HG03460 (cell line): ENCODE measurements at regions not wholly inside any gene's neighbourhood (a gene's known extent, or its start where the extent isn't known, plus 50 kb on each side); places are given as distances from the start of the nearest gene placed in this dataset.
"Not testable (repeated sequence)": the region's sequence is repeated elsewhere in the genome, so short reads cannot be mapped to it uniquely, and the experiment has no call there.

Experiments used
- ATAC-seq: cut with Tn5 transposase; IDR thresholded peaks from one replicate; pipeline ENCODE4 v1.9.1; 2021; ENCODE audit not compliant: unreplicated experiment

DNA sequence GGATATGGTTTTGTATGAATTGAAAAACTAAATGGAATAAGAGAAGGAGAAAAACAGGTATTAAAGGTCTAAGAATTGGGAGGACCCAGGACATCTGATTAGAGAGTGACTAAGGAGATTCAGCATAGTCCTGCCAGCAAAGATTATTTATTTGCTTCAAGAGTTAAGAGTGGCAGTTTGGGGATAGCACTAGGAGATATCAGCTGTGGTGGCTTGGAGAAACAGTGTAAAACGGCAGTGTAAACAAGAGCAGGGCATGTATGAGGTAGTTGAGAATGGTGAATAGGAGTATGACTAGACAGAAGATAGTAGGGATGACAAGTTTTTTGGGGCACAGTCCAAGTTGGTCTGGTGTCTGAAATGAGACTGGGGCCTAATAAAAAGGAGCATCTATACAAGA lies 730.3 kb downstream of the TRHDE start:
- ATAC-seq, result not testable (repeated sequence)

DNA sequence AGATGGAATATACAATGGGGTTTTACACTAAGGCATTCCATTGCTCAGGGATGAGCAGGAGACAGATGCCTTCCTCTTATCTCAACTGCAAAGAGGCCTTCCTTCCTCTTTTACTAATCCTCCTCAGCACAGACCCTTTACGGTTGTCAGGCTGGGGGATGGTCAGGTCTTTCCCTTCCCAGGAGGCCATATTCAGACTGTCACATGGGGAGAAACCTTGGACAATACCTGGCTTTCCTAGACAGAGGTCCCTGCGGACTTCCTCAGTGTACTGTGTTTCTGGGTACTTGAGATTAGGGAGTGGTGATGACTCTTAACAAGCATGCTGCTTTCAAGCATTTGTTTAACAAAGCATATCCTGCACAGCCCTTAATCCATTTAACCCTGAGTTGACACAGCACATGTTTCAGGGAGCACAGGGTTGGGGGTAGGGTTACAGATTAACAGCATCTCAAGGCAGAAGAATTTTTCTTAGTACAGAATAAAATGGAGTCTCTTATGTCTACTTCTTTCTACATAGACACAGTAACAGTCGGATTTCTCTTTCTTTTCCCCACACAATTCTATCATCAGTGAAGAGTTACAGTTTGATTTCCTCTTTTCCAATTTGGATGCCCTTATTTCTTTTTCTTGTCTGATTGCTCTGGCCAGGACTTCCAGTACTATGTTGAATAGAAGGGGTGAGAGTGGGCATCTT lies 737.1 kb downstream of the TRHDE start:
- not testable (repeated sequence) for ATAC-seq

DNA sequence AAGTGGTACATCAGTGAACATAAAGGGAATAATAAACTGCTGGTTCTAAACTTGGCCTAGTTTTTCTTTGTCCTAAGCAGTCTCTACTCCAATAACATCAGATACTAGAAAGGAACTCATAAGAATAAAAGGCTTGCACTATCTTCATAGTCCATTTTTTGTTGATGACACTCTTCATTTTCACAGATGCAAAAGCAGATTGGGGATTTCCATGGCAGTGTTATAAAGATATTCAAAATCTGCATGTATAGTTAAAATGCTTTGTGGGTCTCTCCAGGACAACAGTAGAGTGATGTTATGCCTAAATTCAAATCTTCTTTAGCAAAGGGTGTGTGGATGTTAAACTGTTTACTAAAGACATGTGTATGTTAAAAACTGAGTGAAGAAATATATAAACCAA lies 745.8 kb downstream of the TRHDE start:
- ATAC-seq, result no peak

DNA sequence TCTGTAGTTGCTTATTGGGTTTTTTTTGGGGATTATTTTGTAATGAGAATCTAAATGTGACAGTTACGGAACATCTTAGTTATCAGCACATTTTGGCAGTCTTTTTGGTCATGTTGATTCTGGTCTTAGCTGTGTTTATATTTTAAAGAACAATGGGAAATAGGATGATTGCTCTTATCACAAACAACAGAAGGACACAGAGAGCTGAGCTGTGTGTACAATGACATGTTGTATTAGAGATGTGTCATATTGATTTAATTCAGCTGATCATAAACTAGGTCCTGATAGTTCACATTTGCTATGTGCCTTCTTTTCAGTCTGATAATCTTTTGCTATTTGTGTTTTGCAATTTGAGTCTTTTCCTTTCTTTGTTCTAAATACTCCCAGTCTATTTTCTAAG lies 781.7 kb downstream of the TRHDE start:
- no peak for ATAC-seq

DNA sequence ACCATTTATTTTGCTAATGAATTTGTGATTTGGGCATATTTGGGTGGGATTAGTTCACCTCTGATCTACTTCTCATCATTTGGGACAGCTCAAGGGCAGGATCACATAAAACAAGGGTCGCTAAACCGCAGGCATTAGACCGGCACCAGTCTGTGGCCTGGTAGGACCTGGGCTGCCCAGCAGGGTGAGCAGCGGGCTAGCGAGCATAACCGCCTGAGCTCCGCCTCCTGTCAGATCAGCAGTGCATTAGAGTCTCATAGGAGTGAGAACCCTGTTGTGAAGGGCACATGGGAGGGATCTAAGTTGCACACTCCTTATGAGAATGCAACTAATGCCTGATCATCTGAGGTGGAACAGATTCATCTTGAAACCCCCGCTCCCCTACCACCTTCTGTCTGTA lies 785.3 kb downstream of the TRHDE start:
- no peak for ATAC-seq

DNA sequence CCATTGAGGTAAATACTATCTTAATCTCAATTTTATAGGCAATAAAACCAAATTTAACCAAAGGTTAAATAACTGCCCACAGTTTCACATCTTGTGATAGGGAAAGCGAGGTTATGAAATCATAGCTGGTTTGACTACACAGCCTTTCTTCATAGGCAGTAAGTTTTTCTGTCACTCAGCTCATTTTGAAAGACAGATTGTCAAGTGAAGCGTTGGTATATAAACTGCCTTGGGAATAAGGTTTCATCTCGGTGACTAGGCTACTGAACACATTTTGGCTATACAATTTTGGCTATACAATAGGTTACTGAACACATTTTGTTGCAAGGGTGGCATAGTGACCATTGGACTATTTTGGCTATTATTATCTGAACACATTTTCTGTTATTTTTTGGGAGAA lies 793.7 kb downstream of the TRHDE start:
- no peak for ATAC-seq

DNA sequence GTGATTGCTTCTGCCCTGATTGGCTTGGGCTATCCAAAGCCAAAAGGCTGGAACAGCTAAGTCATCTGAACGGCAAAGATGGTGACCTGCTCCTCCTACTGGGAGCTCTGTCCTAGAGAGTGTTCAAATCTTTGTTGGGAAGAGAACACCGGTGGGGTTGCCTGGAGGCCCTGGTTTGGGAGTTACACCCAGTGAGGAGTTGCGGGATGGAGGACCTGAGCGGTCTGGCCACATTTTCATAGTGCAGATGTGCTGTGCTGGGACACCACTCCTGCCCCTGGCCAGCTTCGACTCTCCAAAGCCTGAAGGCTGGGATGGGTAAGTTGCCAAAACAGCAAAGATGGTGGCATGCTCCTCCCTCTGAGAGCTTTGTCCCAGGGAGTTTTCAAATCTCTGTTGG lies 795.4 kb downstream of the TRHDE start:
- ATAC-seq, result no peak

DNA sequence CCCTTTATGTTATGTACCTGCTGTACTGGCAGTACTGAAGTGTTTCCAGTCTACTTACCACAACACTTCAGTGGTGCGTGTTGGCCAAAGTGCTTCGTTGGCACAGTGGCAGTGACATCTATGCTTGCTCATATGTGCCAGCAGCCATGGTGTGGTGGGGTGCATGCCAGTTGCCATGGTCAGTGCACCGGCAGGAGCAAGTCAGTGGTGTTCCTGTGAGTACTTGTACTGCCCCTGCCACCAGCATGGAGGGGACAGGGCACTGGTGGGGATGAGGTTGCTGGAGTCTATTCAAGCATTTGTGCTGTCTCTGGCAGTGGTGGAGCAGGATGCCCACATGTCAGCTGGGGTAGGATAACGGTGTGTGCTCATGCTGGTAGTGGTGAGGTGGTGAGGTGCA lies 800.0 kb downstream of the TRHDE start:
- no peak for ATAC-seq

DNA sequence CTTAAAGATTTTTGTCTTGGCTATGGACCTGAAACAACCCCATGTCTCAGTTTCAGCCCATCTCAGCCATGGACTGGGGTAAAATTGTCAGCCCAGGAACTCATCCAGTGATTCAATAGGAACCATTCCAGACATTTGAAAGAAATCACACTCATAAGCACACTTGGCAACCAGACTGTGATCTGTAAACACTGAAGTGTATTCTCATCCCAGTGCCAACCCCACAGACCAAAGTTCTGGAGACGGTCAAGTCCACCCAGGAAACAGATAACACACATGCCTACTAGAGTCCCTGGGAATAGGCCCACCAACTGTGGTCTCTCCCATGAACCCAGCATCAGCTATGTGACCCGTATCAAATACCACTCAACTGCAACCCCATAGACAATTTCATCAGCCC lies 804.6 kb downstream of the TRHDE start:
- ATAC-seq, result no peak

DNA sequence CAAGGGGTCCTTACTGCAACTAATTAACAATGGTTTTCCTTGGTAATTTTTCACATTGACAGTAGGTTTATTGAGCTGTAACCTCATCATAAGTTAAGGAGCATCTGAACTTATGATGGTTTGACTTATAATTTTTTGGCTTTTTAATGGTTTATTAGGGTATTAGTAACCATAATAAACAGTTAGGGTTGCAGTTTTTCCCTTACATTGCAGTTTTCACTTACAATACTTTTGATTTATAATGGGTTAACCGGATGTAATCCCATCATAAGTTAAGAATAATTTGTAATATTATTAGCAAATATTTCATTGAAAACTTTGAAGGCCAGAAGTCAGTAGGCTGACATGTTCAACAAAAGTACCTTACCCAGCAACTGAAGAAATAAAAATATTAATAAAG lies 811.6 kb downstream of the TRHDE start:
- ATAC-seq, result no peak

DNA sequence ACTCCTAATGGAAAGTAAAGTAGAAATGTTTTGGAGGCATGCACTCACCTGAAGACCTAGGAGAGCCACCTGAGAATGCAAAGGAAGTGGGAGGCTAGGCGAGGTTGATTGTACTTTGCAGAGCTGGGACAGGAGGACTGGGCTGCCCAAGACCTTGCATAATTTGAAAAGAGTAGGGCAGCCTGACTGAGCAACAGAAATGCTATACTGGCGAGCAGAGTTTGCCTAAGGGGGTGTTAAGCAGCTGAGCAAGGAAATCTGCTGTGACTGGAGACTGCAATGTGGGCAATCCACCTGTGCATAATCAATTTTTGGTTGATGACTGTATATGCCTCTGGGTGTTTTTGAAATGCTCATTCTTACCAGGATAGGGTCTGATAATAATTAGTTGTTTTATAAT lies 834.1 kb downstream of the TRHDE start:
- ATAC-seq, result no peak

DNA sequence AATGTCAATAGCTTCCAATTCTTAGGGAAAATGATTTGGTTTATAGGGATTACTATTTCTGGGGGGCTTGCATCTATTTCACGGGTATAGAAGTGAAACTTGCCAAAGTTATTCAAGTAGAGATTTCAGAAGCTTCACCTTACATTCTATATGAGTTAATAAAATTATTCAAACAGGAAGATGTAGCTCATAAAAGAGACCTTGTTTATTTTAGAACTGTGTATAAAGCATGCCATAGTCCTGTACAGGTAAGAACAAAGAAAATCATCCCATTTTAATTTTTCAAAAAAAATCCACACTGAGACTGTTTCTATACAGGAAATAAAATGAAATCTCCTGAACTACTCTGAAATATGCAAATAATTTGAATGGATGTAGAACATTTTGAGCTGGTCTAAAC lies 834.7 kb downstream of the TRHDE start:
- no peak for ATAC-seq

DNA sequence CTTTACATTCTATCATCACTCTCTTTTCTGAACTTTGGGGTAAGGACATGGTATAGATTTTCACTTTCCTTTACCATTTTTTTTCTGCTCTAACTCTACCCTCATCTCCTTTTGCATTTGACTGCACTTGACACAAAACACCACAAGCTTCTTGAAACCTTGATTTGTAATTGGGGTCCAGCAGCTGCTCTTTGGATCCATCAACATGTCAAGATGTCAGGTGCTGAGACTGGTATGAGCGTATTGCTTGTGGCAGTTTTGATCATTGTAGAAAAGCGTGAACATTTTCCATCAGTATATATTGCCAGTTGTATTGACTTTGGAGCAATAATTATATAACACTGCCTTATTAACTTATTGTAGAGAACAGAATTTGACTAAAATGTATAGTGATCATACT lies 838.6 kb downstream of the TRHDE start:
- no peak for ATAC-seq

DNA sequence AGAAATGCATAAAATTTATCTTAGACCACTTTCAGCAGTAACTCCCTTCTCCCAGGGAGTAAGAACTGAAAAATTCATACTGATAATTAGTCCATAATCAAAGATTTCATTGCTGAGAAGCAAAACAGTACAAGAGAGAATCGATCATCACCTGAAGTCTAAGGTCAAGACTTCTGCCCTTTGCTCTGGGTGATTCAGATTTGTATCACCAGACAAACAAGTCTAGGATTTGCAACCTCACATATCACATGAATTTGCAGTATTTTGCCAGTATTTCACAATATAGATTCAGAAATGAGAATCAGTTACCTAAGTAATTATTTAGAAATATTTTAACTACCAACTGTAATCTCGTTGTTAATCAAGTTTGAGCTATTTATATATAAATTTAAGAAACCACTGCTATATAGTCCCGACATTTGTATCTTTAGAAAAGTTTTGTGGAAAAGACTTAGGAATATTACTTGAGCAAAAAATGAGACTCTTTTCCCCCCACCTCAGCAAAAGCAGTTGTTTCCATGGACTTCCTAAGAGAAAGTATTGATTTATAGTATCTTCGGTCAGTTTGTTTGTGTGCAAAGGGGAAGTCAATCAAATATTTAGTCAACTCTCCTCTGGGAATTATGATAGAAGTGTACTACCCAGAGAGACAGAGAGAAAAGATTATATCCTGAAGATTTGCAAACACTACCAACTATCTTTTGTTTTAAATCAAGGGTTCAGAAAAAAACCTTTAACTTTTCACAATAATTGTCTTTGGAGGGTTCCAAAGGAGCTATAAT lies 840.1 kb downstream of the TRHDE start:
- ATAC-seq, result no peak

DNA sequence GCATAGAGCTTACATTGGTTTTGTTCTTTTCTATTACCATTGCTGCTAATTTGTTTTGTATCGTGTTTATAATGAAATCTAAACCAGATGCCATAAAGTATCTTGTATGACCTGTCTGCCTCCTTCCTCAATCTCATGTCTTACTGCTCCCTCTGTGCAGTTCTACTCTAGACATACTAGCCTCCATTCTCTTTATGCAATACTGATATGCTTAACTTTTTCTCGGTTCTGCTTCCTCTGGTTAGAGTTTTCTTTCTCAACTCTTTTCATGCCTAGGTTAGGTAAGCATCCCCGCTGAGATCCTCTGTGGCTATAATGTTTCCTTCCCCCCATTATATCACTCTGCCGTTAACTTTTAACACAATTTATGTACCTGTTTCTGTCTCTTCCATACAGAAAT lies 852.3 kb downstream of the TRHDE start:
- ATAC-seq, result no peak

DNA sequence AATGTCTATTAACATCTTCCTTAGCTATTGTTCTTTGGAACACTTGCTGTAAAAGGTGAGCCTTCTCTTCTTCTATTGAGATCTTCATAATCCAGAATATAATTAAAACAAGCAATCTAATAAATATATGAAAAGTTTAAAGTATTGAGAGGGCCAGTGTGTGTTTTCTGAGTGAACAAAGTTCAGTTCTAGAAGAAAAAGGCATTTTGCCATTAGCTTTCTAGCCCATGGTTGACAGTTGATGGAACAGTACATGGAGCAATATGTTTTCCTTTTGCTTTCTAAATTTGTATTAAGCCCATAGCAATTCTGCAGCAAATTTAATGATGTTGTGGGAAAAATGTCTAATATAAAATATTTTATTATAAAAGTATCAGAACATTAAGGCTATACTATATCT lies 853.0 kb downstream of the TRHDE start:
- ATAC-seq, result no peak

DNA sequence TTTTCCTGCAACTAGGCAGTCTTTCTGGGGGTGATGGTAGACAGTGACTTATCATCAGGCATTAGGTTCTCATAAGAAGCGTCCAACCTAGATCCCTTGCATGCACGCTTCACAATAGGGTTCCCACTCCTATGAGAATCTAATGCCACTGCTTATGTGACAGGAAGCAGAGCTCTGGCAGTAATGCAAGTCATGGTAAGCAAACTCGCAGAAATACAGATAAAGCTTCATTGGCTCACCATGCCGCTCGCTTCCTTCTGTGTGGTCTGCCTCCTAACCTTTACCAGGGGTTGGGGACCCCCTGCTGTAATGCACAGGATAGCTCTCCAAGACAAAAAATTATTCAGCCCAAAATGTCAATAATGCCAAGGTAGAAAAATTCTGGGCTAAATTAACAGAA lies 864.2 kb downstream of the TRHDE start:
- ATAC-seq, result no peak

DNA sequence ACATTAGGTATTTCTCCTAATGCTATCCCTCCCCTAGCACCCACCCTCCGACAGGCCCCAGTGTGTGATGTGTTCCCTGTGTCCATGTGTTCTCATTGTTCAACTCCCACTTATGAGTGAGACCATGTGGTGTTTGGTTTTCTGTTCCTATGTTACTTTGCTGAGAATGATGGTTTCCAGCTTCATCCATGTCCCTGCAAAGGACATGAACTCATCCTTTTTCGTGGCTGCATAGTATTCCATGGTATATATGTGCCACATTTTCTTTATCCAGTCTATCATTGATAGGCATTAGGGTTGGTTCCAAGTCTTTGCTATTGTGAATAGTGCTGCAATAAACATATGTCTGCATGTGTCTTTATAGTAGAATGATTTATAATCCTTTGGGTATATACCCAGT lies 867.5 kb downstream of the TRHDE start:
- ATAC-seq, result not testable (repeated sequence)

DNA sequence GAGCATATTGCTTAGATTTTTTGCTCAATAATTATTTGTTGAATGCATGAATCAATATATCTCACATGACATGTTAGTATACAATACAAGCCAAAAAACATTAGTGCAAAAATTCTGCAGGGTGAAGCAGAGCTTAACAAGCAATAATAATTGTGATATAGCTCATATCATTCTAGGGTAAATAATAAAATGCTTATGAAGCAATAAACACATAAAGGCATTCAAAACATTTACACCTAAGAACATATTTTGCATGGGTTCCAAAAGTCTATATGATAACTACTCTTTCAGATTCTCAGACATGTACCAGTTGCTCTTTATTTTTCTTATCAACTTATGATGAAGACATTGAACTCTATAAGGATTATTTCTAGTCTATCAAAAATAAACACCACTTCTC lies 886.2 kb downstream of the TRHDE start:
- ATAC-seq, result no peak

DNA sequence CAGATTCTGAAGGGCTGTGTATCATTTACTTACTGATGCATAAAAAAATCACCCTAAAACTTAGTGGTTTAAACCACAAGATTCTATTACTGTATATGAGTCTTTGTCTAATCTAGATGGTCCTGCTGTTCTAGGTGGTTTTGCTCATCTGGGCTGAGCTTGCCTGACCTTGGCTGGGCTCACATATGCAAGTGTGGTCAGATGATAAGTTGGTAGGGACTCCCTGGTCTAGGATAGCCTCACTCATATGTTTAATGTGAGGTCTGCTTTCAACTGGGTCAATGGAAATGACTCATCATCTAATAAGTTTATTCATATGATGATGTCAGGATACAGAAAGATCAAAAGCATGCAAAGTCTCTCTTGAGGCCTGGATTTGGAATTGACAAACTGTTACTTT lies 887.8 kb downstream of the TRHDE start:
- no peak for ATAC-seq

DNA sequence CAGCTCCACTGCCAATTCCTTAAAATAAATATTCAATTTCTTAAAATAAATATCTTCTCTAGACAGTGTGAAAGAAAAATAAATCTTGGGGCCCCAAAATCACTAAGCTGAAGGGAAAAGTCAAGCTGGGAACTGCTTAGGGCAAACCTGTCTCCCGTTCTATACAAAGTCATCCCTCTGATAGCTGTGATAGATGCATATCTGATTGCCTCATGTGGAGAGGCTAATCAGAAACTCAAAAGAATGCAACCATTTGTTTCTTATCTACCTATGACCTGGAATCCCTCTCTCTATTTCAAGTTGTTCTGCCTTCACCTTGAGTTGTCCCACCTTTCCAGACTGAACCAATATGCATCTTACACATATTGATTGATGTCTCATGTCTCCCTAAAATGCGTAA lies 889.8 kb downstream of the TRHDE start:
- ATAC-seq, result no peak

DNA sequence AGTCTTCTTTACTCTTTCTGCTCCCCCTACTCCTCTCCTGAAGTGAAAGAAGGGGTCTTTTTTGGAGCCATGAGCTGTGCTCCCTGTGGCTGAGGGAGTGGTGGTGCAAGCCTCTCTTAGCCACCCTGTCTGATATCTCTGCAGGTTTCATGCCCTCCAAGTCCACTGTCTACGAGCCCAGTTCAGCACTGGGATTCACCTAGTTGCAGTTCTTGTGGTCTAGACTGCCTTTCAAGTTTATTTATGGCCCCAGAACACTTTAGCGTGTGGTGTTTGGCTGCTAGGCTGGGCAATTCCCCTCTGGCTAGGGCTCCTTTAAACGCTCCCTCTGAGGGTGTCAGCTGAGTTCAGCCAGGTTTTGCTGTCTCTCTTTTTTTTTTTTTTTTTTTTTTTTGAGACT lies 908.6 kb downstream of the TRHDE start:
- no peak for ATAC-seq

DNA sequence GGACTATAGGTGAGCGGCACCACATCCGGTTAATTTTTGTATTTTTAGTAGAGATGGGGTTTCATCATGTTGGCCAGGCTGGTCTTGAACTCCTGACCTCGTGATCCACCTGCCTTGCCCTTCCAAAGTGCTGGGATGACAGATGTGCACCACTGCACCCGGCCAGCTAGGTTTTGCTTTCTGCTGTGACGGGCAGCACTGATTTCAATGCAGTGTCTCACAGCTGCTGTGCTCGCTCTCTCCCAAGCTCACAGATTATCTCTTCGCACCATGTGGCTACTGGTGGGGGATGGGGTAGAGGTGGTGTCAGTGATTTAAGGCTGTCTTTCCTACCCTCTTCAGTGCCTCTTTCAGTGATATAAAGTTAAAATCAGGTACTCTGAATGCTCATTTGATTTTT lies 909.1 kb downstream of the TRHDE start:
- no peak for ATAC-seq
